ENCODE measurements at regions not wholly inside any gene's neighbourhood (a gene's known extent, or its start where the extent isn't known, plus 50 kb on each side); places are given as distances from the start of the nearest gene placed in this dataset.

GRCh38 chr5:117435203-117435602 lies 860.6 kb upstream of the SEMA6A start:
- CTCF ChIA-PET: interaction anchor here (4.9 kb wide), 1 partner anchor 19 kb away, joined by 20 read pairs; no protein-coding TSS in a partner anchor
- H4K20me1 ChIP-seq (ENCODE audit: control insufficient read depth, insufficient read depth): no peaks in the 10 kb centered on the region
- no peak overlapping the region for H2AFZ ChIP-seq (ENCODE audit: control insufficient read depth, low read depth, low read length)
- WGBS (ENCODE audit: insufficient coverage, insufficient replicate concordance, low lambda C conversion rate, missing lambda C conversion rate): 0% methylated on average over 2 of the region's 2 CpGs
- H3K4me1 ChIP-seq (ENCODE audit: control insufficient read depth, insufficient read depth, low read length): no peaks in the 10 kb centered on the region
- TF ChIP-seq MTA2 (IDR thresholded peaks at IDR 0.05; ENCODE audit: low read depth) (no peak), SUPT20H (IDR thresholded peaks at IDR 0.05; ENCODE audit: borderline replicate concordance, control insufficient read depth, low read depth, low read length) (no peak), EGR1 (IDR thresholded peaks at IDR 0.05; ENCODE audit: borderline replicate concordance in 1 of 2, low read depth in 2 of 2, low read length in 2 of 2) (no peak), ATF7 (IDR thresholded peaks at IDR 0.05; ENCODE audit: low read depth) (no peak), SMC3 (IDR thresholded peaks at IDR 0.05; ENCODE audit: borderline replicate concordance, low read length) (no peak), IKZF2 (IDR thresholded peaks at IDR 0.05) (no peak), NR2C2 (IDR thresholded peaks at IDR 0.05; ENCODE audit: borderline replicate concordance, control insufficient read depth, insufficient read length, low read depth) (no peak), CBFB (IDR thresholded peaks at IDR 0.05; ENCODE audit: low read depth) (no peak), ETV6 (conservative IDR thresholded peaks at IDR 0.05 in 1 of 2, IDR thresholded peaks at IDR 0.05 in 1 of 2; ENCODE audit: borderline replicate concordance in 1 of 2, low read depth in 1 of 2) (no peak), RAD21 (IDR thresholded peaks at IDR 0.05; ENCODE audit: insufficient read depth, low read depth, low read length) (no peak), NFXL1 (IDR thresholded peaks at IDR 0.05; ENCODE audit: borderline replicate concordance) (no peak), USF2 (IDR thresholded peaks at IDR 0.05; ENCODE audit: borderline replicate concordance, low read depth, low read length) (no peak)
- H3K27me3 ChIP-seq (replicated peaks in 1 of 2; ENCODE audit: control insufficient read depth in 2 of 2, insufficient read depth in 2 of 2, low read length in 1 of 2): no peaks in the 10 kb centered on the region
- POLR2A ChIA-PET: no interaction called here
- ATAC-seq (no peak), FAIRE-seq (no peak), DNase-seq (ENCODE audit: low read depth, low spot score) (no peak)
- in situ Hi-C loops (cut with MboI): no loop called here
- no peak overlapping the region for H3K27ac ChIP-seq (ENCODE audit: control insufficient read depth, insufficient read depth)
- no peak overlapping the region for H3K9ac ChIP-seq (ENCODE audit: control insufficient read depth, insufficient read depth, low read length)
- intact Hi-C loops (cut with micrococcal nuclease; ENCODE audit: unreplicated experiment): no loop called here
- SMC1A ChIA-PET (ENCODE audit: uncharacterized antibody, unreplicated experiment): no interaction called here
- no peaks in the 10 kb centered on the region for H3K79me2 ChIP-seq (ENCODE audit: control insufficient read depth, insufficient read depth, low read length)
- BruUV-seq (replicated peaks): no TSS peak
- H3K4me2 ChIP-seq (ENCODE audit: control insufficient read depth, insufficient read depth): no peak overlapping the region
- RAD21 ChIA-PET (ENCODE audit: unreplicated experiment): no interaction called here
- H3K4me3 ChIP-seq: no peak overlapping the region
- H3K9me3 ChIP-seq (replicated peaks; ENCODE audit: control insufficient read depth, insufficient read depth, low read length): no peaks in the 10 kb centered on the region
- no peaks in the 10 kb centered on the region for H3K36me3 ChIP-seq (ENCODE audit: control insufficient read depth in 2 of 2, insufficient read depth in 2 of 2, low read length in 1 of 2)

All from GM12878 (cell line).